Bronchial epithelial cell (primary cell): ENCODE measurements at regions not wholly inside any gene's neighbourhood (a gene's known extent, or its start where the extent isn't known, plus 50 kb on each side); places are given as distances from the start of the nearest gene placed in this dataset.

ENCODE experiments used
- DNase-seq: peaks from one replicate; pipeline ENCODE4 v3.0.0-alpha.2; 2010; ENCODE audit warnings: low read depth
- FAIRE-seq: peaks from 2 replicates; lab custom pipeline; 2011; peaks lifted over from hg19 to GRCh38; lab: Jason Lieb, UNC
- H3K27me3 ChIP-seq: 2 replicates; pipeline ENCODE4 v1.5.1; 2011; ENCODE audit warnings: low read length; ENCODE audit not compliant: control insufficient read depth, insufficient read depth
- H3K36me3 ChIP-seq: 2 replicates; pipeline ENCODE4 v1.5.1; 2011; ENCODE audit warnings: low read length; ENCODE audit not compliant: control insufficient read depth, insufficient read depth
- H3K4me3 ChIP-seq: 2 replicates; pipeline ENCODE4 v1.5.1; 2011; ENCODE audit warnings: mild to moderate bottlenecking, low read depth, low read length, control low read depth
- TF ChIP-seq, protein P1 (sequence below): IDR thresholded peaks from 2 replicates; pipeline ENCODE4 v1.5.1; 2011; ENCODE audit warnings: mild to moderate bottlenecking, moderate library complexity, low read length, control low read depth, inconsistent platforms; ENCODE audit not compliant: insufficient read depth, severe bottlenecking

DNA sequence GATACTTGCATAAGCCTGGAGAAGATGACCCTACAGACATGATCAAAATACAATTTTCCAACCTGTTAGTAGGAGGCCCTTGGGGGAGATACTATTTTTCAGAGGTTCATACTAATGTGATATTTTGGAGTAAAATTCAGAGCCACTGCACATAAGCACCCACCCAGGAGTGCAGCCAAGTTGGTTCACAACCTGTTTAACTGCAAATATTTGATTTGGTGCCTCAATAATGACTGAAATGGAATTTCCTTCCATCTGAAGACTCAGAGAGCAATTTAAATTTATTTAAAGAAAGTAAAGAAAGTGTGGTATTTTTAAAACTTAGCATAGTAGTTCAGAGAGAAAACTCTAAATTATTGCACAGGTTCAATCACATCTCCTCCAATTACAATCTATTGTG lies 77.5 kb upstream of the FBN2 start:
- TF ChIP-seq, protein P1, sequence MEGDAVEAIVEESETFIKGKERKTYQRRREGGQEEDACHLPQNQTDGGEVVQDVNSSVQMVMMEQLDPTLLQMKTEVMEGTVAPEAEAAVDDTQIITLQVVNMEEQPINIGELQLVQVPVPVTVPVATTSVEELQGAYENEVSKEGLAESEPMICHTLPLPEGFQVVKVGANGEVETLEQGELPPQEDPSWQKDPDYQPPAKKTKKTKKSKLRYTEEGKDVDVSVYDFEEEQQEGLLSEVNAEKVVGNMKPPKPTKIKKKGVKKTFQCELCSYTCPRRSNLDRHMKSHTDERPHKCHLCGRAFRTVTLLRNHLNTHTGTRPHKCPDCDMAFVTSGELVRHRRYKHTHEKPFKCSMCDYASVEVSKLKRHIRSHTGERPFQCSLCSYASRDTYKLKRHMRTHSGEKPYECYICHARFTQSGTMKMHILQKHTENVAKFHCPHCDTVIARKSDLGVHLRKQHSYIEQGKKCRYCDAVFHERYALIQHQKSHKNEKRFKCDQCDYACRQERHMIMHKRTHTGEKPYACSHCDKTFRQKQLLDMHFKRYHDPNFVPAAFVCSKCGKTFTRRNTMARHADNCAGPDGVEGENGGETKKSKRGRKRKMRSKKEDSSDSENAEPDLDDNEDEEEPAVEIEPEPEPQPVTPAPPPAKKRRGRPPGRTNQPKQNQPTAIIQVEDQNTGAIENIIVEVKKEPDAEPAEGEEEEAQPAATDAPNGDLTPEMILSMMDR = no peak
- Histone ChIP-seq H3K36me3 (no peaks in the 10 kb centered on the region), H3K4me3 (no peak overlapping the region), H3K27me3 (no peaks in the 10 kb centered on the region)
- FAIRE-seq = no peak
- DNase-seq = no peak

- no peaks in the 10 kb centered on the region for H3K36me3 ChIP-seq
- no peak for DNase-seq
- TF ChIP-seq, protein P1 = no peak
- no peak overlapping the region for H3K4me3 ChIP-seq
- no peak for FAIRE-seq
- no peaks in the 10 kb centered on the region for H3K27me3 ChIP-seq
Measured at GRCh38 chr5:128626536-128627090, 88.6 kb upstream of the FBN2 start.

DNA sequence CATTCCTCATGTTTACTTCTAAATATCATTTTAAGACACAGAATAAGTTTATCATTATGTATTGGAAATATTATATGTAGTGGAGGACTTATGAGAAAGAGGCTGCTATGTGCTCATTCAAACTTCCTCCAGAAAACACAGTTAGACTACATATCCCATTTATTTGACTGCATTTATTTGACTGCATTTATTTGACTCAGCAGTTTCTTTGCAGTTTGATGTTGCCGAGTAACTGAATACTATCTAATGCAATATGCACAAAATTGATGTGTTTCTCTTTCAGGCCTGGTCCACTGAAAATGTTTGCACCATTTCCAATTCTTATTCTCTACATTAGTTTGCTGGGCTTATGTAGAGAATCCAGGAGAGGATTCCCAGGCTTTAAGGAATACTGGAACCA lies 89.9 kb upstream of the FBN2 start:
- Histone ChIP-seq H3K27me3 (no peaks in the 10 kb centered on the region), H3K4me3 (no peak overlapping the region), H3K36me3 (no peaks in the 10 kb centered on the region)
- TF ChIP-seq, protein P1 = no peak
- DNase-seq = no peak
- FAIRE-seq = no peak

DNA sequence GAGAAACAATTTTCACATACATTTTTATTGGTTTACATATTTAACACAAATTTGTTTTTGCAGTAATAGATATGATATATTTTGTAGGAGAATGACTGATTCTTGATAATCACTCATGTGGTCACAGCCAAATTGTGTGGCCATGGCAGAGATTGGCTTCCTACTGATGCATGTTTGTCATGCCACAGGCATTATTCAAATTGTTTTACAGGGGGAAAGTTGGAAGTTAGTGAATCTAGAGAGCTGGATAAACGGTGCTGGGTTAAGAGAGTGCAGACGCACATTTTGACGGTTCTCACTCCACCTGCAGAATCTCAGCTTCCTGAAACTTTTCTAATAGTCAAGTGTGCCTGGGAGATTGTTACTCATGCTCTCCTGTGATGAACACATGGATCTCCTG lies 91.1 kb upstream of the FBN2 start:
- FAIRE-seq = no peak
- H3K27me3 ChIP-seq = no peaks in the 10 kb centered on the region
- TF ChIP-seq, protein P1 = no peak
- no peak overlapping the region for H3K4me3 ChIP-seq
- no peak for DNase-seq
- no peaks in the 10 kb centered on the region for H3K36me3 ChIP-seq

DNA sequence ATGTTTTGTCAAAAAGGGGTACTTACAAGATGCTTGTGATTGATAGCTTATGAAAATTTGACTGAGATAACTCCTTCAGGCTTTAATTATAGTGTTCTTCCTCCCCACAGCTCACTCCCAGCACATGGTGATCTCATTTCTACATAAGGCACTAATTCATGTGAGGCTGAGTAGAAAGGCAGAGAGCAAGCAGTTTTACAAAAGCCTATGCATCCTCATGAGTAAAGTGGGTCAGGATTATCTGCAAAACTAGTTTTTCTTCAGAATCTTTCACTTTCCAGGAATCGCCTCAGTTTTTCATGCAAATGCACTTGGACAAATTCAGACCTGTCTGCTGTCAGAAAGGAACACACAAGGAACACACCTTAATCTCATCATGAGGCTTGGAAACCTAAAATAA lies 92.1 kb upstream of the FBN2 start:
- FAIRE-seq (no peak), DNase-seq (peak; percentile 45)
- Histone ChIP-seq H3K27me3 (no peaks in the 10 kb centered on the region), H3K4me3 (no peak overlapping the region), H3K36me3 (no peaks in the 10 kb centered on the region)
- TF ChIP-seq, protein P1 = no peak

DNA sequence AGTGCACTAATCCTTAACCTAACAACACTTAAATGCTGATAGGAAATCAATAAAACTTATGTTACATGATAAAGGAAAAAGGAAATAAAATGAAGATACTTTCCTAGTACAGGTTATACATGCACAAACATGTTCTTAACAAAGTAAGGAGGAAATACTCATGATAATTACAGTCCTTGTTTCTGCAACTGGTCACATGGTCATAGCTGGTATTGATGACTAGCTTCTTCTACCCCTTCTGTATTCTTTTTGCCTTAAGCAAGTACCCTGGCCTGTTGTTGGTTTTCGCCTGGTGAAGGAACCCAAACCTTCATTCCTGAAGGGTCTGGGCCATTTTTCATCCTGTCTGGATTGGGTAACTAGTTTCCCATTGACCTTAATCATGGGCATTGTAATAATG lies 93.7 kb upstream of the FBN2 start:
- TF ChIP-seq, protein P1 = no peak
- Histone ChIP-seq H3K27me3 (no peaks in the 10 kb centered on the region), H3K36me3 (no peaks in the 10 kb centered on the region), H3K4me3 (no peak overlapping the region)
- peak; percentile 74 for DNase-seq
- peak; percentile 47 for FAIRE-seq
